HG02840 (cell line): ENCODE measurements at regions not wholly inside any gene's neighbourhood (a gene's known extent, or its start where the extent isn't known, plus 50 kb on each side); places are given as distances from the start of the nearest gene placed in this dataset.

Experiments
- ATAC-seq: cut with Tn5 transposase; IDR thresholded peaks from one replicate; pipeline ENCODE4 v1.9.1; 2021; ENCODE audit warnings: mild to moderate bottlenecking, moderate library complexity, moderate number of reproducible peaks; ENCODE audit not compliant: unreplicated experiment, low FRiP score

DNA sequence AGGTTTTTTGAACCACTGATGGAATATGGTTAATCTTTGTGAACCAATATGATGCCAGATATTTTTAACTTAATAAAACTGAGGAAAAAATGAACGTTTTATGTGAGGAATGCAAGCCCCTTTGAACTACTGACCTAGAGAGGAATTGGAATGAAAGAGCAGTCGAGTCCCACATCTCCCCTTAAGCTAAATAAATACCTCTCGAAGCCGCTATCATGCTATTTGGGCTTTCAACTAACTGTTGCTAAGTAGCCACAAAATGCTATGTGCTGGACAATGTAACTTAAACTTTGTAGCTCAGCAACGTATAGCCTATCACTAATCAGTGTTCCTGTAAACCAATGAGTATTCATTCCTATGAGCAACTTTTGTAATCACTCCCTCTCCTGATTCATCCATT is 1037.2 kb downstream of the SQOR start:
- no peak for ATAC-seq

DNA sequence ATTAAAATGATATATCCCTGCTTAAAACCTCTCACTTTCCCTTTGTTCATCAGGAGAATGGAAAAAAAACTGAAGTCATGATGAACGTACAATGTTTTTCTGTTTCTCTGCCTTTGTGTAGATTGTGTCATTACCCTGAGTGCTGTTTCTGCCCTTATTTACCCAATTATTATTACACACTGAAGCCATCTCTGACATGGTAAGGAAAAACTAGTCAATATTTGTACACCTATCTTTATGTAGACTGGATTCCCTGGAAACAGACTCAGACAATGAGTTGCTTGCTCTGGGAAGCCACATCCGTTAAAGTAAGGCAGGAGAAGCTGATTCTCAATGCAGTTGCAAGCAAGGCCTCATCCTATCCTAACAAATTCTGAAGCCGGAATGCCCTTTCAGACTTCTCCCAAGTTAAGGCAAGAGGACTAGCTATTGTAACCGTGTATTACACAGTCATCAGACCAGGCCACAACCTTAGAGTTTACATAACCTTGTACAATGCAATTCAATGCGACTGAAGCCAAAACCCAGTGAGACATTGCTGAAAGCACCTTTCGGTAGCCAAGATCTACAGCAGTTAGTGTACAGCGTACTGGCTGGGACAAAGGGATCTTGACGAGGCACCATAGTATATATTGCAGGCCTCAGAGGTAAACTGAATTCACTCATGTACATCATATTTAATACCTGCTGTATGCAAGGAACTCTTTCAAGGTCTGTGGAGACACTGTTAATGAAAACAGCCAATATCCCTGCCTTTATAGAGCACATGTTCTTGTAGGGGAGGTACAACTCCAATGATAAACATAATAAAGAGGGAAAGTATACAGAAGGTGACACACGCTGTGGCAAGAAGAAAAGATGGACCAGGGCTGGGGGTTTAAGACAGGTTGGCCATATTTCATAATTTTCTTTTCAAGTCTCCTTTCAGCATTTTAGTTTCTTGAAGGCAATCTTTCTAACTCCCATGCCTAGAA is 1040.8 kb upstream of the SEMA6D start:
- ATAC-seq, result no peak

DNA sequence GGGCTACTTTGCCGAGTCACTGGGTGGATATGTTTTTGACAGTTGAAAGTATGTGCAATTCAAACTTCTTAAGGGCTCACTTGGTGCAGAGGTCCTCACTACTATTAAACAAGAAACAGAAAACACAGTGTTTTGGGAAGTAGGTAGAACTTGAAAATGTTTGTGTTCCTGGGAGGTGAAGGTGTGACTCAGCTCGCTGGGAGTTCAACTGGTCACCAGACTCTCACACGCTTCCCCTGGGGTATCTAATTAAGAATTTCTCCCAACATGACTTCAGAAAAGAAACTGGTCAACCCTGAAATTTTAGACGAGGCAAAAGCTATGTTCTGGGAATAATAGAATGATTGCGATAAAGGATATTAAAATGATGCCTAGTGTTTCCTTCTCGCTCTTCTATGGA is 1039.8 kb upstream of the SEMA6D start:
- ATAC-seq, result no peak

DNA sequence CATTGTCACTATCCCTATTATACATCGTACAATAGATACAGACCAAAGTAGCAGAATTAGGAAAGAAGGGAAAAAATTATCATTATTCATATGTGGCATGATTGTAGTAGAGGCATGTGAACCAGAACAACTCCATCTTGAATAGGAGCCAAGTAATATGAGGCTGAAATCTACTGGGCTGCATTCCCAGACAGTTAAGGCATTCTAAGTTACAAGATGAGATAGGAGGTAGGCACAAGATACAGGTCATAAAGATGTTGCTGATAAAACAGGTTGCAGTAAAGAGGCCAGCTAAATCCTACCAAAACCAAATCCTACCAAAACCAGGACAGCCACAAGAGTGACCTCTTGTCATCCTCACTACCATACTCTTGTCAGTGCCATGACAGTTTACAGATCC is 1035.4 kb upstream of the SEMA6D start:
- ATAC-seq, result no peak

DNA sequence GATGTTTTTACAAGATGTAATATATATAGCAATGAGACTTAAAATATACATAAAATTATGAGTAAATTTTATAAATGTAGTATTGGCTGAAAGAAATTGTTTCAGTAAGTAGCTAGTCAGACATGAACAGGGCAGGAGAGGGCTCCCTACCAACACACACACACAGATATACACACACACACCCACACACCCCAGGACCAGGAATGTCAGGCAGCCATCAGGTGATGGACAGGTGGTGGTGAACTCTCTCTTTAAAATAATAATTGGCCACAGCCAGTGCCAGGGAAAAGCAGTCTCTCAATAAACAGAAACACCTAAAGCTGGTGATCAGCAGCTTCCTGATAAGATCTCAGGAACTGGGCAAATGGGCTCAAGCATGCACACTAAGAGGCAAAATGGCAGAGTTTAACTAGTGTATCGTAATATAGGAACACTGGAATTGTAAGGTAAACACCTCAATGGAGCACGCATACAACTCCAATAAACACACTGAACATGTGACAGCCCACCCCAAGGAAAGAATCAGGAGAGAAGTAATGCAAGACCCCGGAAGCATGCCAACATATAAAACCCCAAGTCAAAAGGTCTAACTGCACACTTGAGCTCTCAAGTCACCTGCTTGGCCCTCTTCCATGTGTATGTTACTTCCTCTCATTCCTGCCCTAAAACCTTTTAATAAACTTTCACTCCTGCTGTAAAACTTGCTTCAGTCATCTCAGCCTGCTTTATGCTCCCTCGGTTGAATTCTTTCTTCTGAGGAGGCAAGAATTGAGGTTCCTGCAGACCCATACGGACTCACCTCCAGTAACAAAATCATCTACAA is 1034.1 kb upstream of the SEMA6D start:
- ATAC-seq, result no peak

DNA sequence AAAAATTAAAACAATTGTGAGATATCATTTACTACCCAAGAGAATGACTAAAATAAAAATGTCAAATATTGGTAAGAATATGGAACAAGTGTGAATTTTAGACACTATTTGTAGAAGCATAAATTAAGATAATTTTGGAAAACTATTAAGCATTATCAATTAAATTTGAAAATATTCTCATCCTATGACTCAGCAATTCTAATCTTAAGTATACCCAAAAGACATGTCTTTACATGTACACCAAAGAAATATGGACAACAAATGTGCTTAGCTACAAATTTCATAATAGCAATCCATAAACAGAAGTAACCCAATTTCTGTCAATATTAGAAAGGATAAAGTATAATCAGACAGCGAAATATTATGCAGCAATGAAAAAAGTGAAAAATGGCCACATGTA is 1032.2 kb upstream of the SEMA6D start:
- ATAC-seq, result no peak

DNA sequence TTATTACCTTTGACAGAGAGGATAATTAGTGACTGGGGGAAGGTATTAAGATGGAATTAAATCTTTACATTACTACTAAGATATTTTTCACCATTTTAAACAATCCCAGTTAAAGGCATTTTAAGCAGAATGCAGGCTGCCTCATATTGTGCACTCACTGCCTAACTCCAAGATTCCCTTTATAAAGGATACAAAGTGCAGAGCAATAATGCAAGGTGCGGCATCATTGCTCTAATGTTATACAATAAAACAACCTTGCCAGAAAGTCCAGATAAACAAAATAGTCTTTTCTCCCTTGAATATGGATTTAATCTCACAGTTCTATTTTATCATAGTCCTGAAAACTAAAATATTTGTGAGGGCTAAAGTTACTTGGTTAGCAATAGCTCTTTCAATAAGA is 1031.6 kb upstream of the SEMA6D start:
- no peak for ATAC-seq

DNA sequence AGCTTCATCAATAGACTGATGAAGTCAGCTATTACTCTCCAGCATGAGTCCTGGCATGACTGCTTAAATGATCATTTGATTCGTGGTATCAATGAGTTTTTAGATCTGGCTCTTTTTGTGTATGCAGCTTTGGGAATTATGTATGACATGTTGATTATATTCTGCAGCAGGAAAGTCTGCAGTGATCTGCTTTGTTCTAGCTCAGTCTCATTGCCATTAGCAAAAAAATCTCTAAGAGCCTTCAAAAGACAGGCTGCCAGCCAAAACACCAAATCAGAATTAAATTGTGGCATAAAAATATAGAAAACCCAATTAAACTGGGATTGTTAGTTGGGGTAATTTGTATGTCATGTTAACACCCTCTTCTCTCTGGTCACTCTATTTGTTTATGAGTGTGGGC is 1021.0 kb upstream of the SEMA6D start:
- no peak for ATAC-seq

DNA sequence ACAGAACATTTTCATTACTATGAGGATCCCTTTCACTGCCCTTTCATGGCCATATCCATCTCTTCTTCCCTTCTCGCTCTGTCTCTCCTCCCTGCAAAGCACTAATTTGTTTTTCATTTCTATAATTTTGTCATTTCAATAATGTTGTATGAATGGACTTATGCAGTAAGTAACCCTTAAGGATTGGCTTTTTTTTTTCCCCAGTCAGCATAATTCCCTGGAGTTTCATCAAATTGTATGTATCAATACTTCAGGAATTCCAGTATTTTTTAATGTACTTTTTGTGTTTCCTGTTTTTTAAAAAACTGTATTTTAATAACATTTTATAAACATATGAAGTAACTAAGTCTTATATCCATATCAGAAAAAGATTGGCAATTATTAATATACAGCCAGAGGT is 1016.0 kb upstream of the SEMA6D start:
- ATAC-seq, result no peak

DNA sequence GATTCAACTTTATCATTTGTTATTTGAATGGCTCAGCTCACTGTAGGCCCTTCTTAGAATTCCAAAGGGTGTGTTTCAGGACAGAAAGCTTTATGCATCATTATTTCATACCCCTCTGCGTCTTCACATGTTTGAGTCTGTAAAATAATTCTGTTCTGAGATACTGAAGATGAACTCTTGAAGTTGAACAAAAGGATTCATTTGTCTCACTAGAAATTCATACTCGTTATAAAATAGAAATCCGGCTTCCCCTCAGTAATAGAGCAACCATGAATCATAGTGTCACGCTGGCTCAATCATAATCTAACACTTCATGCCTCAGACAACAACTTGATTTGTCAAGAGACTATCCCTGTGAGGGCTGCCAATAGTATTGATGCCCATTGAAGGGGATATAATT is 1015.4 kb upstream of the SEMA6D start:
- ATAC-seq, result no peak

DNA sequence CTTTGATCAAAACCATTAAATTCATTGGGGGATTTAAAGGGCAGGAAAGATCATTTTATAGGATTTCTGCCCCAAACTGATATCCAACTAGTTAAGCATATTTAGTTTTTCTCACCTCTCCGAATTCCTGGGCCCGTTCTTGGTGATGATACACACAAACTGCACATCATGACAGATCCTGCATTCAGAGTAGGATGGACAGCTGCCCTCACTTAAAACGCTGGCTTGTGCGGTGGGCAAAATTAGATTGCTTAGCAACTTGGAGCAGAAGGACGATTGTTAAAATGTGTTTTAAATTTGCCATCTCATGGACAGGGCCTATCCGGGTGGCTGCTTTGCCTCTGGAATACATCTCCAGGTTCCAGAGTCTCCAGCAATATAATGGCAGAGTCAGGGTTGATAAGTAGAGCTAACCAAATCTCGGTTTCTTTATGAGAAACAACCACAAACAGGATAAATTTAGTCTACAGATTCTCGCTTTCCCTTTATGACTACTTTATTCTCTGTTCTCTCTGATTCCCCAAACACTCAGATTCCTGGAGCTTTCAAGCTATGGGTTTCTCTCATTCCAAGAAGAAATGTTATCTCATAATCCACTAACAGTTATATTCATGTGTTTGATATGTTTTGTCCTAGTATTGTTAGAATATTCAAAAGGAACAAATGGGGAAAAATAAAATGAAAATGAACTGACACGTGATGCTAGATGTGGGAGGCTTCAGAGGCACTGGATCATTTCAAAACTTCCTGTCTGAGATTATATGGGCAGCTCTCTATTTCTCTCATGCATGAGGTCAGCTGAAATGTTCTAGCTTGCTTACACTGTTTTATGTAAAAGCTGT is 1014.1 kb upstream of the SEMA6D start:
- no peak for ATAC-seq

DNA sequence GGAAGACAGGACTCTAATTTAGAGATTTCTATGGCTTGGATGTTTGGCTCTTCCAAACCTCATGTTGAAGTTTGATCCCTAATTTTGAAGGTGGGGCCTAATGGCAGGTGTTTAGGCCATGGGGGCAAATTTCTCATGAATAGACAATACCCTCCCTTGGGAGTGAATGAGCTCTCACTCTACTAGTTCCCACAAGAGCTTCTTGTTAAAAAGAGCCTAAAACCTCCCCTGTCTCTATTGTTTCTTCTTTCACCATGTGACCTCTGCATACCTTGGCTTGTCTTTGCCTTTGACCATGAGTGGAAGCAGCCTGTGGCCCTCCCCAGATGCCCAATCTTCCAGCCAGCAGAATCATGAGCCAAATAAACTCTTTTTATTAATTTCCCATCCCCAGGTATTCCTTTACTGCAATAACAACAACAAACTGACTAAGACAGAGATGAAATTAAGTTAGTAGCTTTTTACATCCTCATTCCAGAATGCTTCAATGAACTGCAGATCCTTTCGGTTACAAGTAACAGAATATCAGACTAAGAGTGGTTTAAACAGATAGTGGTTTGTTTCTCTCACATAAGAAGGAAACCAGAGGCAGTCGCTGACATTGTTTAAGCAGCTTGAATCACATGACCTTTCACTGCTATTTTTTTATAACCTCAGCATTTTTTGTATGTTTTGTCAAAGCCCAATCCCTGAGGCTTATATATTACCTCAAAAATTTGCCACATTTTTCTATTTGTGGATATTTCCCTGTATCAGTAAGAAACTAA is 1013.3 kb upstream of the SEMA6D start:
- no peak for ATAC-seq

DNA sequence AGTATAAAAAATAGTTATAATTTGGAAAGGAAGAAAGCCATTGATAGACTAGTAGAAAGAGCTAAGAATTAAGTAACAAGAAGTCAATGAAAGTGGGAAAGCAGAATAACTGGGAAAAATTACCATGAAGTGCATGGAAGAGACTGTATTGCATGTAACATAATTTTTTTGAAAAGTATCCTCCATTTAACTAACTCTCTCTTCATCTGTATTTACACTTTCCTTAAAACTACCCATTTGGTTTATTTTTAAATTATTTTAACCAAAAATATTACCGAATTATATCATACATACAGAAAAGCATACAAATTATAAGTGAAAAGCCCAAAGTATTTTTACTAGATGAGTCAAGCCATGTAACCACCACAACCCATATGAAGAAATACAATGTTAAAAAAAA is 1009.9 kb upstream of the SEMA6D start:
- no peak for ATAC-seq

DNA sequence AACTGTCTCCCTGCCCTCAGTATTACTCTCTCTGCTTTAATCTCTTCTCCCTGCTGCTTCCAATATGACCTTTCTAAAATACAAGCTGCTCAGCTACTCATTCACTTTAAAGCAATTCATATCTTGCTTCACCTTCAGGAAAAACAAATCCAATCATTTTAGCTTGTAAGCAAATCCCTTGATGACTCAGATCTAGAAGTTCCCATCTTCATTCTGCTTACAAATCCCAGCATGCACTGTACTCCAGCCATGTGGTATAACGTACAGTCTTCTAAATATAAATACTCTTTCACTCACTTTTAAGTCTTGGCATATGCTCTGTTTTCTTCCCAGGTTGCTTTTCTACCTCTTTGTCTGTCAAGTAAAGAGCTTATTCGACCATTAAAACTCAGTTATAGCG is 1009.1 kb upstream of the SEMA6D start:
- no peak for ATAC-seq

DNA sequence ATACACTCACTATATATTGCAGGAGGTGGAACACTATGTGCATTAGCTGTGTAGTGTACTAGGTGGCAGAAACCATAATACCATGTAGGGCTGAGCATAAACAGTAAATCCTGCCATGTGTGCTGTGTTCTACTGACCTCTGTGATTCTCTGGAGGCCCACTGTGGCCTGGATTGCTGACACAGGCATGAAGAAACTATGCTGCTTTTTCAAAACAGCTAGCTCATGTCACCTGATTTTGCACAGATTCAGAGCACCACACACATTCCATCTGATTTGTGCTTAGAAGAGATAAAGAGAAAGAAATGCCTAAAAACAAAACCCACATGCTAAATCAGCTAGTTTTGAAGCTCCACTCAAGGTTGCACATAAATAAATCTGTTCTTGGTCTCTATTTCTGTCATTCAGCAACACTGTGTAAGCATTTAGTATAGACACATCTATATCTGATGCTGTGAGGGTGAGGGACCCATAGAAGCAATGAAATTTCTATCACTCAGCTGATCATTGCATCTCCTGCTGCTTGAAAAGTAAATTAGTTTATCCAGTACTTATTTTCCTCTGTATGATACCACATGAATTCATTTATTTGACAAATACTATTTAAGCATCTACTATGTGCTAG is 1007.7 kb upstream of the SEMA6D start:
- ATAC-seq, result no peak

DNA sequence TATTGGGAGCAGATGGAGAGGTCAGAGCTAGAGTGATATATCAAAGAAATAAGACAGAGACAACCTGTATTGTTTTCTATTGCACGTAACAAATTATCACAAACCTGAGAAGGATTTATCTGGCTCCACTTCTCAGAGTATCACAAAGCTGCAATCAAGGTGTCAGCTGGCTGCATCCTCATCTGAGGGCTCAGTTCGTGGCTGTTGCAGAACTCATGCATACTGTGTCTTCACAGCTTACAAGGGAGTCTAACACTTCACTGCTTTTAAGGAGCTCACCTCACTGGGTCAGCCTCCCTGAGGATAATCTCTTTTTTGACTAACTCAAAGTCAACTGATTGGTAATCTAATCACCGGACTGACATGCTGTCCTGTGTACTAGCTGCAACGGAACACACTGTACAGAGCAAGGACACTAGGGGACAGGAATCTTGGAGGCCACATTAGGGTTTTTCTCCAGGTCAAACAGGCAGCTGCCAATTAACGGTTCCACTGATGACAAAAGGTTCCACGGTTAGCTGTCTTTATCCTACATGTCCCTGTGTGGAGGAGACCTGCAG is 1006.8 kb upstream of the SEMA6D start:
- ATAC-seq, result no peak

DNA sequence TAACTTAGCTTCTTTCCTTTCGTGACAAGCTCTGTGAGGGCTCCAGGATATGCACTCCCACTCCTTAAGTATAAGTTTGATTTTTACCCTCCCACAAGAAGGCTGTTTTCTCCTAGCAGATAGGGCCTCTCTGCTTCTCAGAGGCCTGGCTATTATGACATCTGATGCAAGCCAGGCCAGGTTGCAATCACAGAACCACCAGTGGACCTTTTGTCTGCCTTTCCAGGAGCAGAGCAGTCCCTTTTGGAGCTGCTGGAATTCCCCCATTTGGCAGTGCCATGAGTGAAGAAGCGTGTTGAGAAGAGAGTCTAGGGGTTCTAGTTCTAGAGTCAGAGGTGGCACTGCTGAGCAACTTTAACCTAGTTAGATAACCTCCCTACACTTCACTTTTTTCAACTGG is 1004.3 kb upstream of the SEMA6D start:
- no peak for ATAC-seq

DNA sequence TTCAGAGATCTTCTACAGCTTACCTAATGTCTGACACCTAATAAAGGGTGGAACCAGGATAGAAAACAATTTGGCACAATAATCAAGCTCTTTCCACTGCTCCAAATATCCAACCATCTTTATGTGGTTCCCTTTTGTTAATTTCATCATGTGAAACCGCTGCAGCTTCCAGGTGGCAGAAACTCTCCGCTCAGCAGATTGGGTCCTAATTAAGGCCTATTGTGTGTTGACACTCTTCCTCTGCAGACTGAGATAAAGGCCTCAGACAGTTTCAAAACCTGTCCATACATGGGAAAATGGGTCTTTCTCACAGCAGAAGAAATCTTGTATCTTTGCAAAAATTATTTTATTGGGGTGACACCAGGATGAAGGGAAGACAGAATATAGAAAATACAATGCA is 1002.4 kb upstream of the SEMA6D start:
- no peak for ATAC-seq

DNA sequence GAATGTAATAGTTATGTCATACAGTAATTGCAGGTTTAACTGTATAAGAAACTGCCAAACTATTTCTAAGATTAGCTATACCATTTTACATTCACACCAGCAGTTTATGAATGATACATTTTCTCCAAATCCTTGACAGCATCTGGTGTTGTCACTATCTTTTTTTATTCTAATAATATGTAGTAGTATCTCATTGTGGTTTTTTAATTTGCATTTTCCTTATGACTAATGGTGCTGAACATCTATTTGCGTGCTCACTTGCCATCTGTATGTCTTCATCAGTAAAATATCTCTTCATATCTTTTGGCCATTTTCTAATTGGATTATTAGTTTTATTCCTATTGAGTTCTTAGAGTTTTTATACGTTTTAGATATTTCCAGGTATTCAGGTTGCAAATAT is 994.0 kb upstream of the SEMA6D start:
- no peak for ATAC-seq
